Nephron progenitor cell (in vitro differentiated cells): ENCODE measurements at regions not wholly inside any gene's neighbourhood (a gene's known extent, or its start where the extent isn't known, plus 50 kb on each side); places are given as distances from the start of the nearest gene placed in this dataset.

ENCODE experiments used
- DNase-seq: peaks from one replicate; pipeline ENCODE4 v3.0.0; 2021
- H3K27ac Mint-ChIP-seq: 2 replicates; pipeline ENCODE4 v1.8.0; 2021; ENCODE audit warnings: mild to moderate bottlenecking, moderate library complexity, mixed read lengths
- H3K27me3 Mint-ChIP-seq: 2 replicates; pipeline ENCODE4 v1.8.0; 2021; ENCODE audit warnings: mild to moderate bottlenecking, low read depth, mixed read lengths; ENCODE audit not compliant: poor library complexity
- H3K36me3 Mint-ChIP-seq: 2 replicates; pipeline ENCODE4 v1.8.0; 2021; ENCODE audit warnings: low read depth, mixed read lengths
- H3K4me1 Mint-ChIP-seq: 2 replicates; pipeline ENCODE4 v1.8.0; 2021; ENCODE audit warnings: mixed read lengths
- H3K4me3 Mint-ChIP-seq: 2 replicates; pipeline ENCODE4 v1.8.0; 2021; ENCODE audit warnings: mild to moderate bottlenecking, moderate library complexity, mixed read lengths
- H3K9me3 Mint-ChIP-seq: 2 replicates; pipeline ENCODE4 v1.8.0; 2021; ENCODE audit warnings: mild to moderate bottlenecking, moderate library complexity, mixed read lengths
- CTCF ChIP-seq: fragments of 200-600 bp; sonication (generic); IDR thresholded peaks from 2 replicates; pipeline ENCODE4 v1.5.0; 2021; ENCODE audit warnings: antibody characterized with exemption

- no peaks in the 10 kb centered on the region for H3K36me3 Mint-ChIP-seq
- H3K4me3 Mint-ChIP-seq = no peak overlapping the region
- no peak for DNase-seq
- no peaks in the 10 kb centered on the region for H3K4me1 Mint-ChIP-seq
- peaks cover 2% of the 10 kb centered on the region for H3K27me3 Mint-ChIP-seq
- no peak overlapping the region for H3K27ac Mint-ChIP-seq
- no peak for TF ChIP-seq CTCF
- H3K9me3 Mint-ChIP-seq = peaks cover 2% of the 10 kb centered on the region
These were observed 315.5 kb upstream of the ADGRL3 start for GRCh38 chr4:60884587-60884986.

- Mint-ChIP-seq H3K4me1 (no peaks in the 10 kb centered on the region), H3K9me3 (no peaks in the 10 kb centered on the region), H3K27ac (no peak overlapping the region), H3K36me3 (no peaks in the 10 kb centered on the region), H3K27me3 (peaks cover 3% of the 10 kb centered on the region), H3K4me3 (no peak overlapping the region)
- TF ChIP-seq CTCF = no peak
- no peak for DNase-seq
These were observed 315.1 kb upstream of the ADGRL3 start for GRCh38 chr4:60885011-60885410.

- Mint-ChIP-seq H3K4me1 (no peaks in the 10 kb centered on the region), H3K27me3 (peaks cover 3% of the 10 kb centered on the region), H3K27ac (no peak overlapping the region), H3K4me3 (no peak overlapping the region), H3K36me3 (no peaks in the 10 kb centered on the region), H3K9me3 (no peaks in the 10 kb centered on the region)
- no peak for DNase-seq
- TF ChIP-seq CTCF = no peak
These were observed 309.4 kb upstream of the ADGRL3 start for GRCh38 chr4:60890743-60891142.

- Mint-ChIP-seq H3K4me3 (no peak overlapping the region), H3K27me3 (peaks cover 3% of the 10 kb centered on the region), H3K36me3 (no peaks in the 10 kb centered on the region)
These were observed 308.2 kb upstream of the ADGRL3 start for GRCh38 chr4:60891947-60892346.

GRCh38 chr4:60897415-60897814 is 302.7 kb upstream of the ADGRL3 start:
- no peaks in the 10 kb centered on the region for H3K9me3 Mint-ChIP-seq
- no peak for DNase-seq
- H3K4me3 Mint-ChIP-seq = no peak overlapping the region
- no peaks in the 10 kb centered on the region for H3K4me1 Mint-ChIP-seq
- no peaks in the 10 kb centered on the region for H3K36me3 Mint-ChIP-seq
- no peaks in the 10 kb centered on the region for H3K27me3 Mint-ChIP-seq
- no peak for TF ChIP-seq CTCF
- no peak overlapping the region for H3K27ac Mint-ChIP-seq

More at GRCh38 chr4:60891947-60892346, 308.2 kb upstream of the ADGRL3 start:
- TF ChIP-seq CTCF = no peak
- Mint-ChIP-seq H3K27ac (no peak overlapping the region), H3K9me3 (no peaks in the 10 kb centered on the region), H3K4me1 (no peaks in the 10 kb centered on the region)
- no peak for DNase-seq

- no peaks in the 10 kb centered on the region for H3K27me3 Mint-ChIP-seq
- TF ChIP-seq CTCF = no peak
- no peaks in the 10 kb centered on the region for H3K4me1 Mint-ChIP-seq
- DNase-seq = no peak
- H3K4me3 Mint-ChIP-seq = no peak overlapping the region
- no peaks in the 10 kb centered on the region for H3K36me3 Mint-ChIP-seq
- H3K27ac Mint-ChIP-seq = peak overlapping the region; percentile 30
- H3K9me3 Mint-ChIP-seq = no peaks in the 10 kb centered on the region
These were observed 295.0 kb upstream of the ADGRL3 start for GRCh38 chr4:60905162-60905561.
